ENCODE measurements at regions not wholly inside any gene's neighbourhood (a gene's known extent, or its start where the extent isn't known, plus 50 kb on each side); places are given as distances from the start of the nearest gene placed in this dataset.

DNA sequence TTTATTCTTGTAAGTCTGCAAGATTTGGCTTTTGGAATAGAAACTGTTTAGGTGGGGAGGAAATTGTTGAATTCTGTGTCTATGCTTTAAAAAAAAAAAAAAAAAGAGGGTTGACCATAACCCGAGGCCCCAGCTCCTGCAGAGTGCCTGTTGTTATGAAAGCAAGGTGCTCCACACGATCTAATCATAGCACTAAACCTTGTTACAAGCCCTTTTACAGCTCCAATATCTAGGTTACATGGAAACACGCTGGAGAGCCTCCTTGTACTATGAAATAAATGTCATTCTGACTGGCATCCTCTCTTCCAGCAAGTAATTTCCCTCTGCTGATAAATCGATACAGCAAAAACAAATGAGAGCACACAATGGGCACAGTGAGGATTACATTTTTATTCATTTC, 303.1 kb upstream of the SOX5 start:
- H3K4me2 ChIP-seq (ENCODE audit: insufficient read depth, low read length), result no peak overlapping the region
- H4K20me1 ChIP-seq (ENCODE audit: insufficient read depth, low read length), result no peaks in the 10 kb centered on the region
- TF ChIP-seq, protein P1, sequence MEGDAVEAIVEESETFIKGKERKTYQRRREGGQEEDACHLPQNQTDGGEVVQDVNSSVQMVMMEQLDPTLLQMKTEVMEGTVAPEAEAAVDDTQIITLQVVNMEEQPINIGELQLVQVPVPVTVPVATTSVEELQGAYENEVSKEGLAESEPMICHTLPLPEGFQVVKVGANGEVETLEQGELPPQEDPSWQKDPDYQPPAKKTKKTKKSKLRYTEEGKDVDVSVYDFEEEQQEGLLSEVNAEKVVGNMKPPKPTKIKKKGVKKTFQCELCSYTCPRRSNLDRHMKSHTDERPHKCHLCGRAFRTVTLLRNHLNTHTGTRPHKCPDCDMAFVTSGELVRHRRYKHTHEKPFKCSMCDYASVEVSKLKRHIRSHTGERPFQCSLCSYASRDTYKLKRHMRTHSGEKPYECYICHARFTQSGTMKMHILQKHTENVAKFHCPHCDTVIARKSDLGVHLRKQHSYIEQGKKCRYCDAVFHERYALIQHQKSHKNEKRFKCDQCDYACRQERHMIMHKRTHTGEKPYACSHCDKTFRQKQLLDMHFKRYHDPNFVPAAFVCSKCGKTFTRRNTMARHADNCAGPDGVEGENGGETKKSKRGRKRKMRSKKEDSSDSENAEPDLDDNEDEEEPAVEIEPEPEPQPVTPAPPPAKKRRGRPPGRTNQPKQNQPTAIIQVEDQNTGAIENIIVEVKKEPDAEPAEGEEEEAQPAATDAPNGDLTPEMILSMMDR (IDR thresholded peaks at IDR 0.05; ENCODE audit: extremely low read depth, low read depth, low read length), result no peak
- no peaks in the 10 kb centered on the region for H3K79me2 ChIP-seq (ENCODE audit: insufficient read depth, low read length)
- DNase-seq (ENCODE audit: insufficient read length, low spot score, missing footprints), result no peak
- no peak overlapping the region for H3K27ac ChIP-seq (ENCODE audit: low read depth, low read length)
- H3K9me3 ChIP-seq (ENCODE audit: low read depth, low read length), result no peaks in the 10 kb centered on the region
- H3K36me3 ChIP-seq (ENCODE audit: insufficient read depth, low read length), result no peaks in the 10 kb centered on the region
- no peak overlapping the region for H2AFZ ChIP-seq (ENCODE audit: low read length)
- no peaks in the 10 kb centered on the region for H3K4me1 ChIP-seq (ENCODE audit: insufficient read depth, low read length)
- no peak overlapping the region for H3K4me3 ChIP-seq (ENCODE audit: insufficient read depth, low read length)
- no peaks in the 10 kb centered on the region for H3K27me3 ChIP-seq (ENCODE audit: insufficient read depth, low read length)

- no peaks in the 10 kb centered on the region for H3K27me3 ChIP-seq (ENCODE audit: insufficient read depth, low read length)
- H3K9me3 ChIP-seq (ENCODE audit: low read depth, low read length), result no peaks in the 10 kb centered on the region
- H4K20me1 ChIP-seq (ENCODE audit: insufficient read depth, low read length), result no peaks in the 10 kb centered on the region
- H3K4me2 ChIP-seq (ENCODE audit: insufficient read depth, low read length), result no peak overlapping the region
- no peaks in the 10 kb centered on the region for H3K4me1 ChIP-seq (ENCODE audit: insufficient read depth, low read length)
- H3K4me3 ChIP-seq (ENCODE audit: insufficient read depth, low read length), result no peak overlapping the region
- H2AFZ ChIP-seq (ENCODE audit: low read length), result no peak overlapping the region
- no peak for DNase-seq (ENCODE audit: insufficient read length, low spot score, missing footprints)
- H3K36me3 ChIP-seq (ENCODE audit: insufficient read depth, low read length), result no peaks in the 10 kb centered on the region
- no peak overlapping the region for H3K27ac ChIP-seq (ENCODE audit: low read depth, low read length)
- TF ChIP-seq, protein P1 (IDR thresholded peaks at IDR 0.05; ENCODE audit: extremely low read depth, low read depth, low read length), result no peak
- H3K79me2 ChIP-seq (ENCODE audit: insufficient read depth, low read length), result no peaks in the 10 kb centered on the region
These were observed 297.5 kb upstream of the SOX5 start for GRCh38 chr12:24246934-24247333.

DNA sequence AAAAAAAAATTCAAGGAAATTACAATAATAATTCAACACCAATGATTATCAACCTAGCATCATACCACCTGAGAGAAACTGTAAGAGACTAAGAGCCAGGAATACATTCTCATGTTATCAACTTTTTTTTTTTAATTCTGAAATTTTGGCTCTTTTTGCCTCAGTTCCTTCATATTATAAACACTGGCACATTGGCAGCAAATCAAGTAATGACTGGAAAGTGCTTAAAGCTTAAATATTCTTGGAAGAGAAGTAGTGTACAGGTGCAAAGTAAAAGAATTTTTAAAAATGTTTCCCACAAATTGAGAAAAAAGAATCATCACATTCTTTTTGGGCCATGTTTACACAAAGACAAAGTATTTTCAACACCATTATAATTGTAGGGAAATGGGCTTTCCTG, 296.9 kb upstream of the SOX5 start:
- H2AFZ ChIP-seq (ENCODE audit: low read length), result no peak overlapping the region
- no peaks in the 10 kb centered on the region for H3K79me2 ChIP-seq (ENCODE audit: insufficient read depth, low read length)
- no peak for DNase-seq (ENCODE audit: insufficient read length, low spot score, missing footprints)
- H3K9me3 ChIP-seq (ENCODE audit: low read depth, low read length), result no peaks in the 10 kb centered on the region
- no peak overlapping the region for H3K4me2 ChIP-seq (ENCODE audit: insufficient read depth, low read length)
- H3K4me1 ChIP-seq (ENCODE audit: insufficient read depth, low read length), result no peaks in the 10 kb centered on the region
- H4K20me1 ChIP-seq (ENCODE audit: insufficient read depth, low read length), result no peaks in the 10 kb centered on the region
- H3K36me3 ChIP-seq (ENCODE audit: insufficient read depth, low read length), result no peaks in the 10 kb centered on the region
- TF ChIP-seq, protein P1 (IDR thresholded peaks at IDR 0.05; ENCODE audit: extremely low read depth, low read depth, low read length), result no peak
- no peaks in the 10 kb centered on the region for H3K27me3 ChIP-seq (ENCODE audit: insufficient read depth, low read length)
- H3K4me3 ChIP-seq (ENCODE audit: insufficient read depth, low read length), result no peak overlapping the region
- no peak overlapping the region for H3K27ac ChIP-seq (ENCODE audit: low read depth, low read length)

DNA sequence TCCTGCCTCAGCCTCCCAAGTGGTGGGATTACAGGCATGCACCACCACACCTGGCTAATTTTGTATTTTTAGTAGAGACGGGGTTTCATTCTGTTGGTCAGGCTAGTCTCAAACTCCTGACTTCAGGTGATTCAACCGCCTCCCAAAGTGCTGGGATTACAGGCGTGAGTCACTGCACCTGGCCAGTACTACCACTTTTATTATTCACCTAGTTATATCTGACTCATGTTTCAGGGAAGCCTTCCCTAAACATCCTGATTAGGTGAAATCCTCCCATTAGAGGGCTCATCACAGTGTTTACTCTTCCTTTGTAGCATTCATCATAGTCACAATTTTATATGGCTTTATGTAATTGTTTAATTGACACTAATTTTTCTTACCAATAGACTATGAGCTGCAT, 295.3 kb upstream of the SOX5 start:
- Histone ChIP-seq H3K27me3 (ENCODE audit: insufficient read depth, low read length) (no peaks in the 10 kb centered on the region), H4K20me1 (ENCODE audit: insufficient read depth, low read length) (no peaks in the 10 kb centered on the region), H3K4me3 (ENCODE audit: insufficient read depth, low read length) (no peak overlapping the region), H2AFZ (ENCODE audit: low read length) (no peak overlapping the region), H3K4me2 (ENCODE audit: insufficient read depth, low read length) (no peak overlapping the region), H3K27ac (ENCODE audit: low read depth, low read length) (no peak overlapping the region), H3K4me1 (ENCODE audit: insufficient read depth, low read length) (no peaks in the 10 kb centered on the region), H3K79me2 (ENCODE audit: insufficient read depth, low read length) (no peaks in the 10 kb centered on the region), H3K36me3 (ENCODE audit: insufficient read depth, low read length) (no peaks in the 10 kb centered on the region), H3K9me3 (ENCODE audit: low read depth, low read length) (no peaks in the 10 kb centered on the region)
- no peak for DNase-seq (ENCODE audit: insufficient read length, low spot score, missing footprints)
- TF ChIP-seq, protein P1 (IDR thresholded peaks at IDR 0.05; ENCODE audit: extremely low read depth, low read depth, low read length), result no peak
